ENCODE measurements at regions not wholly inside any gene's neighbourhood (a gene's known extent, or its start where the extent isn't known, plus 50 kb on each side); places are given as distances from the start of the nearest gene placed in this dataset.
"Not testable (repeated sequence)": the region's sequence is repeated elsewhere in the genome, so short reads cannot be mapped to it uniquely, and the experiment has no call there.

DNA sequence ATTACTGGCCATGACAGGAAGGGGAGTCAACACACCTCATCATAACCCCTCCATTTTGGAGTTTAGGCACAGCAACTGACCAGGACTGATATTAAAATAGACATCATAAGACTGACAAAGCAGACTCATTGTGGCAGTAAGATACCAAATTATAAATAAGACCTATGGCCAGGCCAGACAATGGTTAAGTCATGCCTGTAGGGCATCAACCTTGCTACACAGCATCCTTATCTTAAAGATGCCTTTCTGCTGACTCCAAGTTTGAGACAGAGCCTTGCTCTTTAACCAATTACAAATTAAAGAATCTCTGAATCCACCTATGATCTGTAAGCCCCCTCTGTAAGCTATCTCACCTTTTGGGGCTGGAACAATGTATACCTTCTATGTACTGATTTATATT, 65.5 kb downstream of the VCX2 start:
- DNase-seq = no peak

DNA sequence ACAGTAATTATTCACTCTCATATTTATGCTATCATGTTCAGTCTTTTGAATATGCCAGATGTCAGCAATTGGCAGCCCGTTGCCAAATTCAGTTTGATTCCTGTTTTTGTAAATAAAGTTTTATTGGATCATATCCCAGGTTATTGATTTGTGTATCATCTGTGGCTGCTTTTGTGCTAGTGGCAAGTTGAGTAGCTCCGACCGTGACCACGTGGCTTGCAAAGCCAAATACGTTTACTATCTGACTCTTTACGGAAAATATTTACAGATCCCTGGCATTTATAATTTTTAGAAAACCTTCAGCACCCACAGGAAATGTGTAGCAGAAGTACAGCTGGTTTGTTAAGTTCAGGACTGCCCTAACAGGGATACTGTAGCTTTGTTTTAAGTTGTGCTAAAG, 67.4 kb downstream of the VCX2 start:
- DNase-seq = no peak

DNA sequence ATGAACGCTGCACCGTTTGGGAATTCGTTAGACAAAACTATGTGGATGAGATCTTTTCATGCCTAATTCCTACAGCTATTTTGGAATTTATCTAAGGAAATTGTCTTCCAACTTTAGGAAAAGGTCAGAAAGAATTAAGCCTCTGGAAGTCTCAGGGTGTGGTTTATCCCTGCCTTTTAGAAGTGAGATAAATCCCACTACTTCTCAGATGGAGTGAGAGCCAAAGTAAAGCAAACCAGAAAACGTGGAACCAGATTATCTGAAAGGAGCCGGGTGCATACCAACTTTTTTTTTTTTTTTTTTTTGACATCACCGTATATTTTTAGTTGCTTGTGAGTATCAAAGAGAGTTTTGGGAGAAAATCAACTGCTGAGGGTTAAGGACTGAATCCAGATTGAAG, 79.6 kb downstream of the VCX2 start:
- DNase-seq = no peak

DNA sequence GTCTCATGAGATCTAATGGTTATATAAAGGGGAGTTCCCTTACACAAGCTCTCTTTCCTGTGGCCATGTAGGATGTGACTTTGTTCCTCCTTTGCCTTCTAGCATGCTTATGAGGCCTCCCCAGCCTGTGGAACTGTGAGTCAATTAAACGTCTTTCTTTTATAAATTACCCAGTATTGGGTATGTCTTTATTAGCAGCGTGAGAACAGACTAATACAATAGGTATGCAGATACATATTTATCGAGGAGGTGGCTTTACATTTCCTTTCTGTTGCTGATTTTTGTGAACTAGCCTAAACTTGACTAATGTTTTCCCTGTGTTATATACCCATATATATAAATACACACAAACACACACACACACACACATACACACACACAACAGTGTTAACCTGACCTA, 80.2 kb downstream of the VCX2 start:
- no peak for DNase-seq

DNA sequence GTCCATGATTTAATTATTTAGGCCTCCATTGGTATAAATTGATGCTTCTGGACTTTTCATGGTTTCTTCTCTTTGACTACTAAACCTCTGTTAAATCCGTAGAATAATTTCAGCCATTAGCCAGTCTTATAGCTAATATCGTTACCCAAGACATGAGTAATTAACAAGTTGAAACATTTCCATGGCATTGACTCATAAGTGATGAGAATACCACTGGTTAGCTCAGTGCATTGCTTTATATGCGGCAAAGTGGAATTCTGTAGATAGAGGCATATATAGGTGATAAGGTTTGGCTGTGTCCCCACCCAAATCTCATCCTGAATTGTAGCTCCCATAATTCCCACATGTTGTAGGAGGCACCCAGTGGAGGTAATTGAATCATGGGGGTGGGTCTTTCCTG, 80.6 kb downstream of the VCX2 start:
- no peak for DNase-seq

DNA sequence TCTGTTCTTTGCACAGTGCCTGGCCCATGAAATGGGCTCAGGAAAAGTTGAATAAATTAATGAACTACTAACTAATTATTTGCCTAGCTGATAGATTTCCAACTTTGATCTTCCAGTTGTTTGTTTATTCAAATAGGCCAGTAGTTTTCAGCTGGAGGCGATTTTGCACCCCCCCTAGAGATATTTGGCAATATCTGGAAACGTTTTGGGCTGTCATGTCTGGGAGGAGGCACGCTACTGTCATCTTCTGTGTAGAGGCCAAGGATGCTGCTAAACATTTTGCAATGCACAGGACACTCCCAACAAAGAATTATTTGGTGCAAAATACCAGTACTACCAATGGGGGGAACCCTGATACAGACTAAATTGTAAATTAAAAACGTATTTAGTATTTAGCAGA, 81.9 kb downstream of the VCX2 start:
- DNase-seq = no peak

DNA sequence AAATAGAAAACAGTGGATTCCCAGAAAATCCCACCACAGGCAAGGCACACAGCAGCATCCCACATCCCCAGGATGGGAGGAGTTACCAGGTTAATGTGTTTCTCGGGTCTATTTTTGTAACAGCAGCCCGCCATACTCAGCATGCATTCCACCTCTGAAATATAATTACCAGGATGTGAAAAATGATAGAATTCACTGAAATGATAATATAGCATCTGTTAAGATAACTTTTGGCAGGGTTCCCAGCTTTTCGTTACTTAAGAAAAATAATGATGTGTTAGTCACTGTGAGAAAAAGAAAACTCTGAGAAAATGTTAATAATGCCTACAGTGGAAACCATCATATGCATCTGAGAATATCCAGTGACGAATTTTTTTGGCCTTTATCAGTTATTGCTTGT, 87.1 kb downstream of the VCX2 start:
- no peak for DNase-seq

DNA sequence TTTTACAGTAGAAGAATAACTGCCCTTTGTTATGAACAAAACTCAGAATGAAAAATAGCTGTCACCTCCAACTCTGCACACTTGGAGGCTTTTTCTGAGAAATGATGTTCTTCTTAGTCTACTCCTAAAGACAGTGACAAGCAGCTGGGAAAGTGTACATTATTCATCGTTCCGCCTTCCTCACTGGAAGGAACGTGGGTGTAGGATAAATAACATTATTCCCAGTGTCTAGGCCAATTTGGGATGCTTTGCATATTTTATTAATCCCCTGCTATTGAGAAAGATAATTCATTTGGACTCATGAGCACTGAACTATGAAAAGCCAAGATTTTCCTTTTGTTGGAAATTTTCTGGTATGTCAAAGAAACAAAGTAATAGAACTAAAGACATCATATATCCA, 87.8 kb downstream of the VCX2 start:
- DNase-seq = no peak

DNA sequence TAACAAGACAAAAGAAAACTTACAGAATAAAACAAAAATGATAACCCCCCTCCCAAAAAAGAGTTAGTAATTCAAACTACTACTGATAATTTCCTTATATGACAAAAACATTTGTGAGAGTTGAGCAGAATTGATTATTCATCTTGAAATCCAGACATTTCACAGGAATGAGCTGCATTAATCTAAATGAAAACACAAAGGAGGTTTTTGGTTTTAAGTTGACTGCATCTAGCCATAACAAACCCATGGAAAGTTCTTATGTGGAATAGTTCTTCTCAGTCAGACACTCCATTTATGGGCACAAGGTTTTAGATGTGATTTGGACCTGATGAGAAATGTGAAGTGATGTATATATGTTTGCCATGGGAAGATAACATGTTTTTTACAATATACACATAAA, 95.4 kb downstream of the VCX2 start:
- no peak for DNase-seq

DNA sequence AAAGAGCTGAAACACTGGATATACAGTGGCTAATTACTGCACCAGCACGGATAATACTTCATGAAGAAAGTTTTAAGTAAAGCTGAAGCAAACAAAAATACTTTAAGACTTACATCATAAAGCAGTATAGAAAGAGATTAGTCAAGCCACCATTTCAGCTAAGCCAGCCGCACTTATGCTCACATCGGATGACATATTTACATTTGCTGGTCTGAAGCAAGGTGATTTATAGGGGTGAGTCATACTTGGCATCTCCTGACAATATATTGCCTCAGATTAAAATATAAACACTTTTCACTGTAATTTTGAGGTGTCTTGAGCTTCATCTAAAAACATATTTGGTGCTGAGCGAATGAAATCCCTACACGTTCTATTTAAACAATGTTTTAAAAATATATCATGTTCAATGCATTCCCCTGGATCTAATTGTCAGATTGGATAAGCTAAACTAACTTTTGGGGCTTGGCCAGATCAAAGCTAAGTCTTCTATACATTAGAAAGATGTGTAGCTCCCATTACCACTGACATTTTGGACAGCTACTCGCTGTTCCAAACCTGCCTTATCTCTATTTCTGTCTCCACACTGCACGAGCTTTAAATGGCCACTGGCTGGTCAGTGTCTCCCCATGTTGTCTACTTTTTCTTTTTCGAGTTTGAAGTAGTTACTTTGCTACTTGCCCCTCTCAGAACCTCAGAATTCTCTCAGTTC, 103.2 kb downstream of the VCX2 start:
- DNase-seq = no peak

DNA sequence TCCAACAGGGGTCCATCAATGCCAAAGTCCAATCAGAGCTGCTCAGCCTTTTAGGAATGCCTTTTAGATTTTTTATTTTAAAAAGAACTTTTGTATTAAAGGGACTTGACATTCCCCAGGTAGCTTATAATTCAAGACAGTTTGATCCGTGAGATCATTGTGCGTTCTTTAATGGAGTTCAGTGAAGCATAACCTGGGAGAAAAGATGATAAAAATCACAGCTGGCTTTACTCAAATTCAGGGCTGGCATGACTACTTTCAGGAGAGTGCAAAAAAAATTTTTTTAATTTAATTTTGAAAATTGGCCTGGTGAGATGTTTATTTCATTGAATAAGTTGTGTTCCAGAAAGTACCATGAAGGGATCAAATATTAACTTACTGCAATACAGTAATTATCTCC, 118.2 kb downstream of the VCX2 start:
- DNase-seq = no peak

DNA sequence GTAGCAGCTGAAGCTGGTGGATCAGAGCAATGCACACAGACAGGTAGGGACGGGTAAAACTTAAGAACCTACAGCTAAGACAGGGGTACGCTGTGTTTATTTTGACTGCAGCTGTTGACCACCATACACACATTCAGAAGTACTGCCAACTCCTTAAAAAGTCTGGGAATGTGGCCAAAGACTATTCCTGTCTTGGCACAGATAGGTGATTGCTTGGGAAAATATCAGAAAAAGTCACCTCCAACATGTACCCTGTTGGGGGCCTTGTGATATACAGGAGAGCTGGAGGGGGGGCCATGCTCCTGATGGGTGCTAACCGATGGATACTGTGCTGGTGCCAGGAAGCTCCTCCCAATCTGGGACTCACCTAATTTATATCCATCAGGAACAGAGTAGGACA, 121.2 kb downstream of the VCX2 start:
- DNase-seq = no peak

DNA sequence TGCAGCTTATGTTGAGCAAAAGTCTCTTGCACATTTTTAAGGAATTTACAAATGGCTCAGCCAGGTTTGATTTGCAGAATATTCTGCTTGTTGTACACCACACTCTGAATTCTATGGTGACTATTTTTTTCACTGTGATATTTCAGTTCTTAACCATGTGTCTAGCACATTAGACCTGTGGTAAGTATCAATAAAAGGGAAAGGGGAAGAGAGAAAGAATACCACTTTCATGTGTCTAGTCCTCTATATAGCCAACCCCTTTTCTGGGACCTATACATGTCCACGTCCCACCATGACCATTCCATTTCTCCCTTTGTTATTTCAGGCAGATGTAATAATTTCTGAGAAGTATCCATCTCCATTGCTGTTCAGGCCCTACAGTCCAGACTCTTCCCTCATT, 121.3 kb upstream of the PNPLA4 start:
- no peak for DNase-seq

DNA sequence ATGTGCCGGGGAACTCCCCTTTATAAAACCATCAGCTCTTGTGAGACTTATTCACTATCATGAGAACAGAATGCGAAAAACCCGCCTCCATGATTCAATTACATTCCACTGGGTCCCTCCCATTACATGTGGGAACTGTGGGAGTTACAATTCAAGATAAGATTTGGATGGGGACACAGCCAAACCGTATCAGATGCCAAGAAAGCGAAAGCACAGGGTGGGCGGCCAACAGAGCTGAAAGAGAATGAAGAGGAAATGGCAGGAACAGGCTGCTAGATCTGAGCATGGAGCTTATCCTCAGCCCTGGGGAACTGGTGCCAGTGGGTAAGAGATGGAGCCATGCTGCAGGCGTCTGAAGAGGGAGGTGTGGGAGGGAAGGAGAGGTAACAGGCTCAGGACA, 117.7 kb upstream of the PNPLA4 start:
- no peak for DNase-seq

DNA sequence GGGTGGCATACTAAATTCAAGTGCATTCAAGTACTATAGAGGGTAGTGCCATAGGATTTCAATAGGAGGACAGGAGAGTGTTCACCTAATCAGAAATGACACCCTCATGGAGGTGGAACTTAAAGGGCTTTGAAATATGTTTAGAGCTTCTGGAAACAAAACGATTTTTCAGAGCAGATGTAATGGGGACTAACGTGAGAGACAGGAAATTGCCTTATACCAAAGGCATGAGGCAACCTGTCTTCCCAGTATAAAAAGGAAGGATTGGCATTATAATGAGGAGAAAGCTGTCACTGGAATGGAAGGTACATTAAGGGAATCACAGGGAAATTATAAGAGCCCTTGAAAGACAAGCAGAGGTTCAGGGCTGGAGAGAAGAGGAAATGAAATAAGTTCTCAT, 116.3 kb upstream of the PNPLA4 start:
- no peak for DNase-seq

DNA sequence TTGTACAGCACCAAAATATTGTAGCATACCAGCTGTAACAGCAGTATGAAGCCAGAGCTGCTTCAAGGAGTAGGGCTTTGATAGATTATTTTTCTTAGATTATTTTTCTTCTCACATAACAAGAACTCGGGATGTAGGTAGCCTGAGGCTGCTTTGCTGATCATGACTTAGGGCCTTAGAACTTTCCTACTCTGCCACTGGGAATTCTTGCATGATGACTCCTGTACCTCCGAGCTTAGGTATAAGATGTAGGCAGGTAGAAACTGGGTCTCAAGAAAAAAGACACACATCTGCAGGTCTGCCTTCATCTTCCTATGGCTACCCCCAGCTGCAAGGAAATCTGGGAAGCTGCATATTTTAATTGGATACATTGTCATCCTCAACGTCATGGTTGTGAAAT, 115.9 kb upstream of the PNPLA4 start:
- DNase-seq = no peak

DNA sequence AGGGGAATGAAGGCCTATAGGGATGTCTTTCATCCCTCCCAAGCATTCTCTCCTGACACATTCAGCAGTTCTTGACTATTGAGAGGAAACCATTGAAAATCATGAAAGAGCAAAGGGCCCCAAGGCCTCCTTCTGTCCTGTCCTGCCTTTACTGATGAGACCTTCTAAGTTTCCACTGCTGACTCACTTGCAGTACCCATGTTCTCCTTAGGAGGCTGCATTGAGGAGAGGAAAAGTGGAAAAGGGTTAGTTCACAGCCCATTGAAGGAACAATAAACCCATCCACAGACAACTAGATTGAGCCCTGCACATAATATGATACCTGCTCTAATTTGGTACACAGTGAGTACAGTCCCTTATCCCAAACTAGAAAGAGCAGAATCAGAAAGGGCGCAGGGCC, 115.1 kb upstream of the PNPLA4 start:
- peak; percentile 36 for DNase-seq

DNA sequence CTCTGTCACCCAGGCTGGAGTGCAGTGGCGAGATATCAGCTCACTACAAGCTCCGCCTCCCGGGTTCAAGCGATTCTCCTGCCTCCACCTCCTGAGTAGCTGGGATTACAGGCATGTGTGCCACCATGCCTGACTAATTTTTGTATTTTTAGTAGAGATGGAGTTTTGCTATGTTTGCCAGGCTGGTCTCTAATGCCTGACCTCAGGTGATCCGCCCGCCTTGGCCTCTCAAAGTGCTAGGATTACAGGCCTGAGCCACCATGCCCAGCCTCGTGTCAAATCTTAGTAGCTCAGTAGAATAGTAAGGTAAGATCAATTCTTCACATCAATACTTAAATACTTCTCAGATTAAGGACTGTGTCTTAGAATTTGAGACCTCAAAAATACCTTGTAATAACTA, 112.5 kb upstream of the PNPLA4 start:
- DNase-seq = not testable (repeated sequence)

DNA sequence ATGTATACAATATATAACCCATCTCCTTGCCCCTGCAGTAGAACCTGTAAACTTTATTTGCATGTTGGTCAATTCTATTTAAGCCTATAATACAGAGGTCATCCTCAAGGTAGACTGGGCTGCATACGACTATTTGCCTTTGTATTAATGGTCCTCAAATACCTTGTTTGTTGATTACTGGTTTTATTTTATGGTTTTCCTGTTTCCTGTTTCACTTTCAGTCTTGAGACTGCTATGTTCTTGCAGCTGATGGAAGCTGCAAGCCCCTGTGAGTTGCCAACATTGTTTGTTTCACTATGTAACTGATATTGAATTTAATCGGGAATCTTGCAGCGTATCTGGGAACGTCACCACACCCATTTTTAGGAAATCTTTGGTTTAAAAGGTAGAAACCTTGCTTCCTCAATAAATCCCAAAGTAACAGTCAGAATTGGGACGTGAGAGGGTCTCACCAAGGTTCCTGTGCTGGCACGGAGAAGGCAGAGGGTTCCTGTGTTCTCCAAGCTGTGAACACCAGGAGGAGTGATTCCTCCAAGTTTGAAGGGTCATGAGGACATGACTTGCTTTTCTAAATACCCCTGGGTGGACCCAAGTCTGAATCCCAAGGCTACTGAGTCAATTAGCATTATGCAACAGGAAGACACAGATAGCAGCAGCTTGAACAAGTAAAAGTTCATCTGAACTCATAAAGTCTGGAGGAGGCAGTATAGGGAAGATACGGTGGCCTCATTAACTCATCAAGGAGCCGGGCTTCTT, 110.6 kb upstream of the PNPLA4 start:
- no peak for DNase-seq

DNA sequence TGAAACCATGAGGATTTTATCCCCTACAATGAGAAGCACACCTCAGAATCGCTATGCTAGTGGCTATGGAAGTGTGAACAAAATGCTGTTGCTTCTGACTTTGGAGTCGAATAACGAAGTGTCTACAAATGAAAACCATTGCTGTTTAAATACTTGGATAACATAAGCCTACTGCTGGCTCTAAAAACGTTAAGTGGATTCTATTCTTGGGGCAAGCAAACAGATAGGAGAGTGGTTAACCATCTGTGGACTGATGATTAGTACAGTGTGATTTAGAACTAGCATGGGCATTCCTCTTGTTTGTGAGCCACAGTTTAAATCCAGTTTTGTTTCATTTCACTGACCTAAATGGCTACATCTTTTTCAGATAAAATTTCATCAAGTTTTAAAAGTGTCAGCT, 109.7 kb upstream of the PNPLA4 start:
- DNase-seq = peak; percentile 45

DNA sequence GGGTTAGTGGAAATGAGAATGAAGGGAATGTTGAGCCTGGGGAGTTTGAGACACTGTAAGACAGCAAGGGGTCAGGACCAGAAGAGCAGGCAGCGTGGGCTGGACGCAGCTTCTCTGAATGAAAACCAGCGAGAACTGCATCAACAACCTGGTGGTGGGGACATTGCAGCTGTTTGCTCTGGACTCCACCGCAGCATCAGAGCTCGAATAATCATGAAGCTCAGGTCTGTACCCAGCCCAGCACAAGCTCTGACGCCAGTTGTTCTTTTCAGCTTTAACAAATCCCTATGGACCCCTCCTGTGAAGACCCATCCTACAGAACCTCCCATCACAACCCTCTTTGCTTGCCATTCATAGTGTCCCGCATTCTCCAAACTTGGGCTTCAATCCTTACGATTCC, 106.8 kb upstream of the PNPLA4 start:
- no peak for DNase-seq

DNA sequence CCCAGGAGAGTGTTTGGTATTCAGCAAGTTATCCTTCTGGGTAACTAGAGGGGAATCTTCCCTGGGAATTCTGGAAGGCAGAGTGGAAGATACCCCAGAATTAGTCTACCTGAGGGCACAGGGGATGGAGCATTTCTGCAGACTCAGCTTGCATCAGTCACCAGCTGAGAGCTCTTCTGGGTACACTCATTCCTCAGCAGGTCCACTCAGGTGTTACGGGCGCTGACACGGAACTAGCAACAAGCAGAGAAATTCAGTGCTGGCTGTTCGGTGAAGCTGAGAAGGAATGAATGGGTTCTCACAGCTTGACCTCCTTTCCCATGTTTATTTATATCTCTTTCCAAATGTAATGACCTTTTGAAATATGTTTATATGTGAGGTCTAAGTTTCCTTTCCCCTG, 106.0 kb upstream of the PNPLA4 start:
- no peak for DNase-seq

DNA sequence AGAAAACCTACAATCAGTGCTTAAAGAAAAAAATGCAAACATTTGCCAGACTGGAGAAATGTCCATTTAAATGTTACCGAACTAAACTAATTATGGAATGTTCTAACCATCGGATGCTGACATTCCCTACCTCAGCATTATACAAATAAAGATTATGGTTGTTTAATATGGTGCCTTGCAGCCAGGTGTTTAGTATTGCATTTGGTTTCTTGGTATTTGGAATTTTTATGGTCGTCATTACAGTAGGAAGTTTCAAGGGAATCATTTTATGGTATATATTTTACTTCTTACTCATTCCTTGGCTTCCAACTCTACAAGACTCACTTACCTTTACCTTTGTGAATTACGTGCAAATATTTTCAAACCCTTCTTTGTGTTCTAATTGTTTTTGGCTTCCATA, 103.1 kb upstream of the PNPLA4 start:
- no peak for DNase-seq

DNA sequence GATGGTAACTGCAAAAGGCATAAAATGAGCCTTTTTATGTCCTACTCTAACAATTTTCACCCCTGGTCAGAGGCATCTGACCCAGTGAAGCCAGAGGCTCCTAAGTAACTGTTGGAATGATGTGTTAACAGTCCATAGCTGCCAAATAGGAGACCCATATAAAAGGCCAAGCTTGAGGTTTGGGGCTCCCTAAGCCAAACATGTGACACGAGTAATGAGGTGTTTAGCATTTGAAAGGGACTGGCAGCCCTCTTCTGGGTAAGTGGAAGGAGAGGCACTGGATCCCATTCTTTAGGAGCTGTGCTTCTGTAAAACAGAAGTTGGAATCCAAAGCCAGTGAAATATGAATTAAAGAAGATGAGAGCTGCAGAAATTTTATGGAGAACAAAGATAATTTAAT, 100.6 kb upstream of the PNPLA4 start:
- no peak for DNase-seq

DNA sequence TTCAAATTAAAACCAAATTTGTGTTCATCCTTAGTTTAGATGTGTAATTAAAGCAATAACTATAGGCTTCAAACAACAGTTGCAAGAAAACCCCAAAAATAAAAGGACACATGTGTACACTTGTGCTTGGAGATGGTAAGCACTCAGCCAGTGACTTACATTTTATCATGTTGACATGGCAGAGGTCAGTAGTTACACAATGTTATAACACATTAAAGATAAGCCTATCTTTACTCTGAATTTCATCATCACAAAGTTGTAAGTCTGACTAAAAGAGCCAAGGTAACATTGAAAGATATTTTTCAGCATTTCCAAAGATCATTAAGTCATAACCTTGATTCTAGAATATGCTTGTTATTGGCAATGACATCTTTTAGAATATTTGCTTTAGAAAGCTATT, 98.5 kb upstream of the PNPLA4 start:
- no peak for DNase-seq

Data from NCI-H187 treated with DMSO at 0.1 percent for 48 hours (cell line).